ENCODE measurements at regions not wholly inside any gene's neighbourhood (a gene's known extent, or its start where the extent isn't known, plus 50 kb on each side); places are given as distances from the start of the nearest gene placed in this dataset.

- Mint-ChIP-seq H3K36me3 (no peaks in the 10 kb centered on the region), H3K9me3 (no peaks in the 10 kb centered on the region), H3K27ac (no peak overlapping the region), H3K4me1 (no peaks in the 10 kb centered on the region), H3K27me3 (ENCODE audit: low read depth in 2 of 2) (peaks cover 26 to 40% of the 10 kb centered on the region in 2 donors), H3K4me3 (no peak overlapping the region)
- DNase-seq, result no peak
- TF ChIP-seq CTCF (IDR thresholded peaks at IDR 0.05), result no peak
- no peaks in the 10 kb centered on the region for H3K4me1 ChIP-seq (ENCODE audit: control insufficient read depth, insufficient read depth, low read length)
- H3K4me3 ChIP-seq (ENCODE audit: low read length), result no peak overlapping the region
- no peak for ATAC-seq
- intact Hi-C loops (cut with micrococcal nuclease), result no loop called here
- 84% methylated on average over 4 of the region's 4 CpGs for WGBS (ENCODE audit: insufficient coverage)
- no peaks in the 10 kb centered on the region for H3K9me3 ChIP-seq (ENCODE audit: control insufficient read depth, insufficient read depth, low read length)
- H3K27me3 ChIP-seq (ENCODE audit: control insufficient read depth, insufficient read depth, low read length), result peaks cover 10% of the 10 kb centered on the region
- H3K27ac ChIP-seq (ENCODE audit: low read length), result no peak overlapping the region
- H3K36me3 ChIP-seq (ENCODE audit: control insufficient read depth, insufficient read depth, low read length), result no peaks in the 10 kb centered on the region
Observed at GRCh38 chr1:94332952-94333351, 85.2 kb upstream of the ABCD3 start.

- Mint-ChIP-seq H3K4me1 (no peaks in the 10 kb centered on the region), H3K27me3 (ENCODE audit: low read depth in 2 of 2) (peaks cover 27 to 44% of the 10 kb centered on the region in 2 donors), H3K4me3 (no peak overlapping the region), H3K27ac (no peak overlapping the region), H3K9me3 (no peaks in the 10 kb centered on the region), H3K36me3 (no peaks in the 10 kb centered on the region)
- no peaks in the 10 kb centered on the region for H3K36me3 ChIP-seq (ENCODE audit: control insufficient read depth, insufficient read depth, low read length)
- no peak for TF ChIP-seq CTCF (IDR thresholded peaks at IDR 0.05)
- intact Hi-C loops (cut with micrococcal nuclease), result no loop called here
- DNase-seq (no peak), ATAC-seq (no peak)
- H3K4me1 ChIP-seq (ENCODE audit: control insufficient read depth, insufficient read depth, low read length), result no peaks in the 10 kb centered on the region
- H3K27me3 ChIP-seq (ENCODE audit: control insufficient read depth, insufficient read depth, low read length), result peaks cover 12% of the 10 kb centered on the region
- no peaks in the 10 kb centered on the region for H3K9me3 ChIP-seq (ENCODE audit: control insufficient read depth, insufficient read depth, low read length)
- no peak overlapping the region for H3K27ac ChIP-seq (ENCODE audit: low read length)
- H3K4me3 ChIP-seq (ENCODE audit: low read length), result no peak overlapping the region
Observed at GRCh38 chr1:94332516-94332915, 85.7 kb upstream of the ABCD3 start.

GRCh38 chr1:94329986-94330385 is 88.2 kb upstream of the ABCD3 start:
- intact Hi-C loops (cut with micrococcal nuclease), result no loop called here
- Histone ChIP-seq H3K36me3 (ENCODE audit: control insufficient read depth, insufficient read depth, low read length) (no peaks in the 10 kb centered on the region), H3K4me1 (ENCODE audit: control insufficient read depth, insufficient read depth, low read length) (no peaks in the 10 kb centered on the region), H3K27ac (ENCODE audit: low read length) (no peak overlapping the region), H3K9me3 (ENCODE audit: control insufficient read depth, insufficient read depth, low read length) (no peaks in the 10 kb centered on the region), H3K27me3 (ENCODE audit: control insufficient read depth, insufficient read depth, low read length) (peaks cover 14% of the 10 kb centered on the region), H3K4me3 (ENCODE audit: low read length) (no peak overlapping the region)
- 20% methylated on average over 3 of the region's 3 CpGs for WGBS (ENCODE audit: insufficient coverage)
- DNase-seq, result no peak
- peaks cover 34 to 65% of the 10 kb centered on the region in 2 donors for H3K27me3 Mint-ChIP-seq (ENCODE audit: low read depth in 2 of 2)
- H3K36me3 Mint-ChIP-seq, result no peaks in the 10 kb centered on the region
- no peaks in the 10 kb centered on the region for H3K4me1 Mint-ChIP-seq
- no peak for ATAC-seq
- no peak for TF ChIP-seq CTCF (IDR thresholded peaks at IDR 0.05)
- no peak overlapping the region for H3K27ac Mint-ChIP-seq
- H3K4me3 Mint-ChIP-seq, result no peak overlapping the region
- no peaks in the 10 kb centered on the region for H3K9me3 Mint-ChIP-seq

- no peak for TF ChIP-seq CTCF (IDR thresholded peaks at IDR 0.05)
- H3K27ac Mint-ChIP-seq, result no peak overlapping the region
Observed at GRCh38 chr1:94329276-94329675, 88.9 kb upstream of the ABCD3 start.

More at GRCh38 chr1:94329276-94329675, 88.9 kb upstream of the ABCD3 start:
- WGBS (ENCODE audit: insufficient coverage), result 89% methylated on average over 4 of the region's 4 CpGs
- no peak for ATAC-seq
- Histone ChIP-seq H3K27ac (ENCODE audit: low read length) (no peak overlapping the region), H3K4me3 (ENCODE audit: low read length) (no peak overlapping the region), H3K9me3 (ENCODE audit: control insufficient read depth, insufficient read depth, low read length) (no peaks in the 10 kb centered on the region), H3K4me1 (ENCODE audit: control insufficient read depth, insufficient read depth, low read length) (no peaks in the 10 kb centered on the region), H3K36me3 (ENCODE audit: control insufficient read depth, insufficient read depth, low read length) (no peaks in the 10 kb centered on the region), H3K27me3 (ENCODE audit: control insufficient read depth, insufficient read depth, low read length) (peaks cover 14% of the 10 kb centered on the region)
- H3K27me3 Mint-ChIP-seq (ENCODE audit: low read depth in 2 of 2), result peaks cover 34 to 65% of the 10 kb centered on the region in 2 donors
- DNase-seq, result no peak
- no peaks in the 10 kb centered on the region for H3K4me1 Mint-ChIP-seq
- H3K4me3 Mint-ChIP-seq, result no peak overlapping the region
- H3K9me3 Mint-ChIP-seq, result no peaks in the 10 kb centered on the region
- no peaks in the 10 kb centered on the region for H3K36me3 Mint-ChIP-seq
- intact Hi-C loops (cut with micrococcal nuclease), result no loop called here

Data from natural killer cell (primary cell).